Esophagus squamous epithelium (tissue), 5 donors: ENCODE measurements at regions not wholly inside any gene's neighbourhood (a gene's known extent, or its start where the extent isn't known, plus 50 kb on each side); places are given as distances from the start of the nearest gene placed in this dataset.

Source experiments
- DNase-seq: peaks from one replicate; lab custom pipeline; 2025; lab: John Stamatoyannopoulos, UW
- H3K27ac ChIP-seq, 4 donors: fragments of 200-600 bp; sonication (generic); one replicate each; pipeline ENCODE4 v1.5.1; 2016 to 2019; ENCODE audit warnings: mild to moderate bottlenecking in 1 of 4
- H3K27me3 ChIP-seq, 4 donors: fragments of 200-600 bp; sonication (generic); 1 replicate in 3 of 4; 2 replicates in 1 of 4; pipeline versions ENCODE4 v1.5.1 to v1.6.0; 2017 to 2021; ENCODE audit warnings: antibody characterized with exemption in 1 of 4
- H3K36me3 ChIP-seq, 3 donors: fragments of 200-600 bp; sonication (generic); one replicate each; pipeline ENCODE4 v1.5.1; 2016 to 2019
- H3K4me1 ChIP-seq, 3 donors: fragments of 200-600 bp; sonication (generic); one replicate each; pipeline ENCODE4 v1.5.1; 2017 to 2019
- H3K4me3 ChIP-seq, 4 donors: fragments of 200-600 bp; sonication (generic); 1 replicate in 3 of 4; 2 replicates in 1 of 4; pipeline ENCODE4 v1.5.1; 2016 to 2019; ENCODE audit warnings: mild to moderate bottlenecking in 2 of 4, moderate library complexity in 1 of 4
- H3K9me3 ChIP-seq, 3 donors: fragments of 200-600 bp; sonication (generic); one replicate each; pipeline ENCODE4 v1.5.1; 2016 to 2019
- POLR2A ChIP-seq, 4 donors: fragments of 450-650 bp; IDR thresholded peaks; one replicate each; pipeline ENCODE4 v1.6.1; 2017; ENCODE audit warnings: antibody characterized with exemption in 4 of 4, mild to moderate bottlenecking in 4 of 4, moderate library complexity in 3 of 4
- WGBS, 2 donors: methylation state at CpG; one replicate each; pipeline ENCODE4 v1.1.5; 2018; 5-methylcytosine and 5-hydroxymethylcytosine counted together
- intact Hi-C: fragments of 100-400 bp; cut with DNase I; formaldehyde crosslinking; loops from one replicate; pipeline ENCODE4 v1.15.0; 2022
- TF ChIP-seq, protein P1 (sequence below), 6 experiments: fragments of 450-650 bp in 4 of 6; fragments of 200-600 bp in 2 of 6; sonication (generic) in 2 of 6; IDR thresholded peaks; one replicate each; pipeline ENCODE4 v1.5.1; 2016 to 2019; ENCODE audit warnings: antibody characterized with exemption in 6 of 6, mild to moderate bottlenecking in 4 of 6, moderate library complexity in 4 of 6
- donor health status: DM: yes; HTN: yes; CAD: no.

DNA sequence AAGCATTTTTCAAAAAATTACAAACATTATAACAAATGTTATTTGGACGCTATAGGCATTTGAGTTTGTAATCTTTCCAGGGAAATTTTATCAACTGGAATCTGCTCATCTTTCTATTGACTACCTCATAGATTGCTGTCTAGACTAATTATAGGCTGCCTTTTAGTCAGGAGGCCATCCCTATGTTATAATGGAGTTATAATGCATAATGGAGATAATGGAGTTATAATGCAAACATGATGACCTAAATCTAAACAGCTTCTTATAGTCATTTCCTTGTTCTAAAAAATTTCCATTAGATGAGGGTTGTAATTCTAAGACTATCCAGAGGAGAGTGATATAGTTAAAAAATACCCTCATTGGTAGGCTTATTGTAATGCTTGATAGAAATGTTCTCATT is 226.4 kb downstream of the SI start:
- TF ChIP-seq POLR2A (IDR thresholded peaks at IDR 0.05): no peak
- TF ChIP-seq, protein P1, sequence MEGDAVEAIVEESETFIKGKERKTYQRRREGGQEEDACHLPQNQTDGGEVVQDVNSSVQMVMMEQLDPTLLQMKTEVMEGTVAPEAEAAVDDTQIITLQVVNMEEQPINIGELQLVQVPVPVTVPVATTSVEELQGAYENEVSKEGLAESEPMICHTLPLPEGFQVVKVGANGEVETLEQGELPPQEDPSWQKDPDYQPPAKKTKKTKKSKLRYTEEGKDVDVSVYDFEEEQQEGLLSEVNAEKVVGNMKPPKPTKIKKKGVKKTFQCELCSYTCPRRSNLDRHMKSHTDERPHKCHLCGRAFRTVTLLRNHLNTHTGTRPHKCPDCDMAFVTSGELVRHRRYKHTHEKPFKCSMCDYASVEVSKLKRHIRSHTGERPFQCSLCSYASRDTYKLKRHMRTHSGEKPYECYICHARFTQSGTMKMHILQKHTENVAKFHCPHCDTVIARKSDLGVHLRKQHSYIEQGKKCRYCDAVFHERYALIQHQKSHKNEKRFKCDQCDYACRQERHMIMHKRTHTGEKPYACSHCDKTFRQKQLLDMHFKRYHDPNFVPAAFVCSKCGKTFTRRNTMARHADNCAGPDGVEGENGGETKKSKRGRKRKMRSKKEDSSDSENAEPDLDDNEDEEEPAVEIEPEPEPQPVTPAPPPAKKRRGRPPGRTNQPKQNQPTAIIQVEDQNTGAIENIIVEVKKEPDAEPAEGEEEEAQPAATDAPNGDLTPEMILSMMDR (IDR thresholded peaks at IDR 0.05): no peak
- 70 to 90% methylated on average over 1 of the region's 1 CpG for WGBS, 2 donors
- no peak for DNase-seq
- H3K27ac ChIP-seq: no peak overlapping the region
- no peaks in the 10 kb centered on the region for H3K9me3 ChIP-seq
- no peaks in the 10 kb centered on the region for H3K27me3 ChIP-seq
- no peak overlapping the region for H3K4me3 ChIP-seq
- H3K36me3 ChIP-seq: no peaks in the 10 kb centered on the region
- intact Hi-C loops: no loop called here
- H3K4me1 ChIP-seq: no peaks in the 10 kb centered on the region

DNA sequence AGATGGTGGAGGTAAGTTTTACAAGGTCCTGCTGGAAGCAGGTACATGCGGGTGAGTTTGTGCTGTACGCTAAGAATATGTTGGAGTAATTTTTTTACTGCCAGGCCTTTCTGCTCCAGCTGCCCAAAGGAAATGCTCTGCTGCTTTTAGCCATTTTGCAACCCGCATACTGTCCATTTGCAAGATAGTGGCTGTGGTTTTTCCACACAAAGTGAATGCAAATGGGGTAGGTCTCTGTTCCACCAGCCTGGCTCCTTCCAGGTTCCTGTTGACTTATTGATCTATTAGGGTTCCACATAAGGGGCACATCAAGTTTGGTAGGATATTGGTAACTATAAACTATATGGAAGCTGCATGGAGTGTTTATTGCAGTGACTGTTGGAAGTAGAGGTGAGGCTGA is 227.1 kb downstream of the SI start:
- TF ChIP-seq, protein P1 (IDR thresholded peaks at IDR 0.05): no peak
- no peak for TF ChIP-seq POLR2A (IDR thresholded peaks at IDR 0.05)
- intact Hi-C loops: no loop called here
- Histone ChIP-seq H3K27ac (no peak overlapping the region), H3K36me3 (no peaks in the 10 kb centered on the region), H3K4me1 (no peaks in the 10 kb centered on the region), H3K27me3 (no peaks in the 10 kb centered on the region), H3K4me3 (no peak overlapping the region), H3K9me3 (no peaks in the 10 kb centered on the region)
- WGBS, 2 donors: 78 to 88% methylated on average over 3 of the region's 3 CpGs
- no peak for DNase-seq

DNA sequence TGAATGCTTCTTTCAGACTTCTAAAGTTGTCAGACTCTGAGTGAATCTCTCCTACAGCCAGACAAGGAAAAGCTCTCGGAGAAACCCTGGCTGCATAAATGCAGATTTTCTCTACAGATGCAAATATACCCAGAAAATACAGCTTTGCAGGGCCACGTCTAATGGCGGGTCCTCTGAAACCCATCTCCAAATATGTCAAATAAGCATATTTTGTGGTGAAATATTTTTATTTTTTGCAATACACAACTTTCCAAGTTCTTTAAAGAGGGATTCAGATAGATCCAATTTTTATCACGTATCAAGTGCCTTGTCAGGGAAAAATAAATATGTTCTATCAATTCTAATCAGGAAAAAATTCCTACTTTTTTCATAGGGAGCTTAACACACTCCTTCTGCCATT is 229.4 kb downstream of the SI start:
- no peak for DNase-seq
- H3K4me1 ChIP-seq: no peaks in the 10 kb centered on the region
- H3K36me3 ChIP-seq: no peaks in the 10 kb centered on the region
- no peaks in the 10 kb centered on the region for H3K27me3 ChIP-seq
- TF ChIP-seq, protein P1 (IDR thresholded peaks at IDR 0.05): no peak
- TF ChIP-seq POLR2A (IDR thresholded peaks at IDR 0.05): no peak
- 76 to 77% methylated on average over 4 of the region's 4 CpGs for WGBS, 2 donors
- H3K4me3 ChIP-seq: no peak overlapping the region
- H3K9me3 ChIP-seq: no peaks in the 10 kb centered on the region
- H3K27ac ChIP-seq: no peak overlapping the region
- intact Hi-C loops: no loop called here

DNA sequence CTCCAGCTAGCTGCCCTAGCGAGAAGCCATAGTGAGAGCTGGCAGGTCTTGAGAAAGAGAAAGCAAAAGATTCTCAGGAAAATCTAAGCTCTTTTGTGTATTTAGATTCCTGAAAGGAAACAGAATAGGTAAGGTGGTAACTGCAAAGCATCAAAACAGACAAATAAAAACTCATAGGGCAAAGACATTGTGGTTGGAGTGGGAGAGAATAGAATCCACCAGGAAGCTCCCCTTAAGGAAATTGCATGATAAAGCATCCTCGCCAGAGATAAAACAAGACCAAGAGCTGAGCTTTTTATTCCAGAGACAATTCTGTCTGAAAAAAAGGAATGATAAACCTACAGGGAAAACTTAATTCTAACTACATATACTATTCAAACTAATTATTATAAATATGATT is 232.6 kb downstream of the SI start:
- TF ChIP-seq, protein P1 (IDR thresholded peaks at IDR 0.05): no peak
- TF ChIP-seq POLR2A (IDR thresholded peaks at IDR 0.05): no peak
- H3K27ac ChIP-seq: no peak overlapping the region
- no peaks in the 10 kb centered on the region for H3K27me3 ChIP-seq
- no peak overlapping the region for H3K4me3 ChIP-seq
- H3K9me3 ChIP-seq: peaks cover 0 to 3% (median 0%) of the 10 kb centered on the region in 3 donors
- 77 to 80% methylated on average over 2 of the region's 2 CpGs for WGBS, 2 donors
- no peaks in the 10 kb centered on the region for H3K36me3 ChIP-seq
- DNase-seq: no peak
- intact Hi-C loops: no loop called here
- H3K4me1 ChIP-seq: no peaks in the 10 kb centered on the region

DNA sequence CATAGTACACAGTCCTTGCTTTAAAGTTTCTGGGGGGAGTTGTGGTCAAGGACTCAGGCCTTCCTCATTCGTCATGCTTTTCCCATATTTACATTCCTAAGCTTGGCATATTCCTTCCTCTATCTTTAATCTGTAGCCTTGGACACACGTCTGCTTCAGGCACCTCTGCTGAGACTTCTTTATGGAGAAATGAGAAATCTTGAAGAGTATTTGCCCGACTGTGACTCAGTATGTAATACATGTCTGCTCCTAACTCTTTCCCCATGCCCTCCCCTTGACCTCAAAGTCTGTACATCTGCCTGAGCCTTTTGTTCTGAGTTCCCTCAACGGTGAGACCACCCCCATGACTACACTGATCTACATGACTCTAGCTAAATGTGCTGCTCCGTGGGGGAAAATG is 246.1 kb downstream of the SI start:
- WGBS, 2 donors: 30 to 51% methylated on average over 5 of the region's 5 CpGs
- Histone ChIP-seq H3K4me1 (no peaks in the 10 kb centered on the region), H3K36me3 (no peaks in the 10 kb centered on the region), H3K9me3 (peaks cover 0 to 4% (median 0%) of the 10 kb centered on the region in 3 donors), H3K27ac (no peak overlapping the region), H3K4me3 (no peak overlapping the region), H3K27me3 (no peaks in the 10 kb centered on the region)
- no peak for DNase-seq
- intact Hi-C loops: no loop called here
- TF ChIP-seq, protein P1 (IDR thresholded peaks at IDR 0.05): no peak
- no peak for TF ChIP-seq POLR2A (IDR thresholded peaks at IDR 0.05)
